Ectodermal cell (in vitro differentiated cells): ENCODE measurements at regions not wholly inside any gene's neighbourhood (a gene's known extent, or its start where the extent isn't known, plus 50 kb on each side); places are given as distances from the start of the nearest gene placed in this dataset.
"Not testable (repeated sequence)": the region's sequence is repeated elsewhere in the genome, so short reads cannot be mapped to it uniquely, and the experiment has no call there.

ENCODE experiments used
- H3K27ac ChIP-seq: 2 replicates; pipeline ENCODE4 v1.7.0; 2013; ENCODE audit warnings: mild to moderate bottlenecking, low read depth, low read length; ENCODE audit not compliant: insufficient read depth, poor library complexity, severe bottlenecking
- H3K27me3 ChIP-seq: 2 replicates; pipeline ENCODE4 v1.7.0; 2013; ENCODE audit warnings: mild to moderate bottlenecking, low read length; ENCODE audit not compliant: insufficient read depth, control insufficient read depth, poor library complexity, severe bottlenecking
- H3K36me3 ChIP-seq: one replicate; pipeline ENCODE4 v1.7.0; 2013; ENCODE audit warnings: low read length; ENCODE audit not compliant: control insufficient read depth, insufficient read depth
- H3K4me1 ChIP-seq: one replicate; pipeline ENCODE4 v1.7.0; 2013; ENCODE audit warnings: low read length; ENCODE audit not compliant: control insufficient read depth, insufficient read depth
- H3K4me3 ChIP-seq: 2 replicates; pipeline ENCODE4 v1.7.0; 2013; ENCODE audit warnings: low read depth, low read length, control low read depth; ENCODE audit not compliant: insufficient read depth
- H3K9me3 ChIP-seq: 2 replicates; pipeline ENCODE4 v1.7.0; 2013; ENCODE audit warnings: mild to moderate bottlenecking, low read length, moderate library complexity; ENCODE audit not compliant: control insufficient read depth
- WGBS, 2 experiments: methylation state at CpG; one replicate each; pipeline ENCODE4 v1.1.7; 2013; ENCODE audit warnings: missing lambda C conversion rate in 2 of 2; 5-methylcytosine and 5-hydroxymethylcytosine counted together

DNA sequence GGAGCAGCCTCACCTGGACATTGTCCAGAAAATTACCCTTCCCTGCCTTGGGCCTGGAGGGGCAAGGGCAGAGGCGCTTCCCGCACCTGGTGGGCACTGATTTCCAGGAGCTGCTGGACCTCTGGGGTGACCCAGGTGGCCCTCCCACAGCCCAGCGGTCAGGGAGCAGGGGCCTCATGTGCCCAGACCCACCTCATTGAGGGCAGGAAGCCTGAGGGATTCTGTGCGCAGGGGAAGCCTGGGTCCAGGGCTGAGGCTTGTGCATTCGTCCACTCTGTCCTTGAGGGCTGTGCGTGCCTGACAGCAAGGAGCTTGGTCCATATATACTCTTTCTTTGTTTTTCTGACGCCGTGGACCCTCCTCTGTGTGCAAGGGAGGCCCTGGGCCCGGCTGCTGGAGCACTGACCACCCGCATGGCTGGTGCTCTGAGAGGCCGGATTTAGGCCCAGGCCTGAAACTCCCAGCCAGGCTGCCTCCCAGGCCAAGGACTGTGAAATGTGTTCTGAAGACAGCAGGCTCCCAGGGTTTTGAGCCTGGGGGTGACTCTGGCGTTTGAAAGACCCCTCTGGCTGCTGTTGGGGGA lies 69.0 kb upstream of the LRPAP1 start:
- H3K36me3 ChIP-seq, H3K4me3 ChIP-seq, H3K27me3 ChIP-seq, H3K4me1 ChIP-seq, H3K9me3 ChIP-seq, H3K27ac ChIP-seq: not testable (repeated sequence)
- 93 to 94% methylated on average over 12 of the region's 12 CpGs for WGBS, 2 experiments

DNA sequence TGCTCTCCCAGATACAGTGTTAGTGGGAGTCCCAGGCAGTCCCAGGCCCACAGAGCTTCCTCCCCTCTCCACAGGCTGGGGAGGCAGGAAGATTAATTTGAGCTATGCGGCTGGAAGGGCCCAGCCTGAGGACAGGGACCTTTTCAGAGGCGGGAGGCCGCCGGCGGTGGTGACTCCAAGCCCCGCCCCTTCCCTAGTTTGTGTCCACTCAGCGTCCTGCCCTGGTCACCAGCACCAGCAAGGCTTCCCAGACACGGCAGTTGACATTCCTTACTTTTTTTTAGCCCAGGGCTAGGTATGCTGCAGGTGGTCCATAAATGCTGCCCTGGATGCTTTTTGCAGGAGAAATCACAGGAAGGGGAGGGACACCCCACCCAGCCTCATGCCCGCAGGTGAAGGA lies 67.7 kb upstream of the LRPAP1 start:
- H3K36me3 ChIP-seq, result no peaks in the 10 kb centered on the region
- 58 to 68% methylated on average over 9 of the region's 9 CpGs for WGBS, 2 experiments

DNA sequence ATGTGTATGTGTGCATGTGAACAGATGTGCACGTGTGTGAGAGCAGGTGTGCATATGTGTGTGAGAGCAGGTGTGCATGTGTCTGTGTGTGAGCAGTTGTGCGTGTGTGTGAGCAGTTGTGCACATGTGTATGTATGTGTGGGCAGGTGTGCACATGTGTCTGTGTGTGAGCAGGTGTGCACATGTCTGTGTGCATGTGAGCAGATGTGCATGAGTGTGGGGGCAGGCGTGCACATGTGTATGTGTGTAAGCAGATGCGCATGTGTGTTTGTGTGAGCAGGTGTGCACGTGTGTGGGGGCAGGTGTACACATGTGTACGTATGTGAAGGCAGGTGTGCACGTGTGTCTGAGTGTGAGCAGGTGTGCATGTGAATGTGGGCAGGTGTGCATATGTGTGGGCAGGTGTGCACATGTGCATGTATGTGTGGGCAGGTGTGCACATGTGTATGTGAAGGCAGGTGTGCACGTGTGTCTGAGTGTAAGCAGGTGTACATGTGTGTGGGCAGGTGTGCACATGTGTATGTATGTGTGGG lies 66.5 kb upstream of the LRPAP1 start:
- H3K27me3 ChIP-seq, result no peaks in the 10 kb centered on the region
- H3K4me1 ChIP-seq, result no peaks in the 10 kb centered on the region
- H3K4me3 ChIP-seq, result no peak overlapping the region
- no peaks in the 10 kb centered on the region for H3K9me3 ChIP-seq
- 80 to 87% methylated on average over 8 of the region's 8 CpGs for WGBS, 2 experiments
- no peaks in the 10 kb centered on the region for H3K36me3 ChIP-seq
- no peak overlapping the region for H3K27ac ChIP-seq

More for the DNA sequence above, 67.7 kb upstream of the LRPAP1 start:
- Histone ChIP-seq H3K9me3 (no peaks in the 10 kb centered on the region), H3K4me1 (no peaks in the 10 kb centered on the region), H3K4me3 (no peak overlapping the region), H3K27me3 (no peaks in the 10 kb centered on the region), H3K27ac (no peak overlapping the region)

DNA sequence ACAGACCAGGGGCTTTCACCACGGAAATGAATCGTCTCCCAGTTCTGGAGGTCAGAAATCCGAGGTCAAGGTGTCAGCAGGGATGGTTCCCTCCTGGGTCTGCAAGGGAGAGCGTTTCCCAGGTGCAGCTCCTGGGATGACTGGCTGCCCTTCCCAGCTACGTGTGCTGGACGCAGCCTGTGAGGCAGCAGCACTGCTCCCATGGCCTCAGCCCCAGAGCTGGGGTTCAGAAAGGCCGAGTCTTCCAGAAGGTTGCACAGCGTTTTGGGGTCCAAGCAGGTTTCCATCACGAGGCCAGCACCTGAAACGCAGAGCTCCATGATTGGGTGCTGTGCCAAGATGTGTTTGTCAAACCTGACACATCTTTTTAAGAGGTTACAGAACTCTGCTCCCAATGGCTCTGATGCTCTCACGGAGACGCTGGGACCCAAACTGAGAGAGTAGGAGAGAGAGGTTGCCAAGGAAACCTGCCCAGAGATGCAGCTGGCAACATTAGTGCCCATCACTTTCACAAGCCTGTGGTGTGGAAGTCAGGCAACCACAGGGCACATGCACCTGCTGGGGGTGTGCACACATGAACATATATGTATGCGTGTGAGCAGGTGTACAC lies 65.8 kb upstream of the LRPAP1 start:
- H3K27me3 ChIP-seq, H3K27ac ChIP-seq, H3K9me3 ChIP-seq, H3K4me3 ChIP-seq, H3K36me3 ChIP-seq, H3K4me1 ChIP-seq: not testable (repeated sequence)
- WGBS, 2 experiments, result 84 to 90% methylated on average over 12 to 13 of the region's 13 CpGs

DNA sequence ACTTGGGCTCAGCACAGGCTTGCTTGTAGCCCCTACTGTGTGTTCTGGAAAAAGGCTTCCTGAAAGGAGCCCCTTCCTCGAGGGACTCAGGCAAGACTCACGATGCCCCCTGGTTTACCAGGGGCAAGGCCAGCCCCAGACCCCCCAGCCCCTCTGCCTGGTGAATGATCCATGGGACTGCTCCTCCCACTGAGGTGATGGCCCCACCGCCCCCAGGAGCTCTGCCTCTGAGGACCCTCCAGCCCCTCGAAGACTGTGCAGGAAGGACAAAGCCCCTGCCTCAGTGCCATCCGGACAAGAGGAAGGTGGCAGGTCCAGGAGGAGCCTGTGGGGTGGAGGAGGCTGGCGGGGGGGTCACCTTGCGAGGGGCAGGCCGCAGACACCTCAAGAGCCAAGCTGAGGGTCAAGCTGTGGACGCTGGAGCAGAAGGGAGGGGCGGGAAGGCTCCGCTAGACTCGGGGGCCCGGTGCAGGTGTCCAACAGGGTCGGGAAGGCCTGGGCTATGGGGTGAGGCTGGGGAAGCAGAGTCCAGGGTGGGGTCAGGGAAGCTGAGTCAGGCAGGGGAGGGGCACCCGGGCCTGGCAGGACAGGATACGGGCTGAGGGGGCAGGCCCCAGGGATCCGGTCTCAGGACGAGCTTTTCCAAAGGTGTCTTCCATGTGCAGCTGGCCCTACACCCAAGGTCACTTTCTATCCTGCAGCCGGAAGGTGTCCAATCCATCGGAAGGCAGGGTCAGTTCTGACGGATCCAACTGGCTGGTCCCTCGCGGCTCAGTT lies 64.9 kb upstream of the LRPAP1 start:
- WGBS, 2 experiments, result 91 to 93% methylated on average over 23 of the region's 23 CpGs
- H3K36me3 ChIP-seq, H3K4me1 ChIP-seq, H3K27ac ChIP-seq, H3K9me3 ChIP-seq, H3K27me3 ChIP-seq, H3K4me3 ChIP-seq: not testable (repeated sequence)

DNA sequence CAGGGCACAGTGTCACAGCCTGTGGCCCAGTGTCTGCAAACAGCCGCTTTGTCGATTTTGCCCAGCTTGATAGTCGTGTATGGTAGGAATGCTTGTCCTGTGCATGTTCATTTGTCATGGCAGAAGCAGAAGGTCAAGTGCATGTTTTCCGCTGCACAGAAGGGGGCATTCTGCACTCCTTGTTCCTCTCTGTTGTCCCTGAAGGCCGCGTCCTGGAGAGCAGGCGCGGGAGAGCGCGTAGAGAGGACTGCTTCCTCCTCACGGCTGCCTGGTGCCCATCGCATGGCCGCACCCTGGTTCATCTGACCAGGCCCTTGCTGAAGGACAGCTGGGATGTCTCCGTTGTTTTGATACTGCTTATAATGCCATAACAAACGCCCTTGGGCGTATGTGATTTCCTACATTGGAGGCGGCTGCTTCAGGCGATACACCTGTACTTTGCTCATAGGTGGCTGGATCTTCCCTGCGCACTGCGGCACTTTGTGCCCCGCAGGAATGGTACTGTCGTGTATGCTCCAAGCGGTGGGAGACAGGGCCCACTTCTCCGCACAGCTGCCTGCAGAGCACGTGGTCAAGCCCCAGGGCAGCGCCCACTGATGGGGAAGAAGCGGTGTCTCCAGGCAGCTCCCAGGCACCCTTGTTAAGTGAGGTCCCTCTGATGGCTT lies 63.5 kb upstream of the LRPAP1 start:
- 91 to 92% methylated on average over 23 of the region's 27 CpGs for WGBS, 2 experiments
- not testable (repeated sequence) for H3K4me3 ChIP-seq, H3K36me3 ChIP-seq, H3K27ac ChIP-seq, H3K9me3 ChIP-seq, H3K4me1 ChIP-seq, H3K27me3 ChIP-seq

DNA sequence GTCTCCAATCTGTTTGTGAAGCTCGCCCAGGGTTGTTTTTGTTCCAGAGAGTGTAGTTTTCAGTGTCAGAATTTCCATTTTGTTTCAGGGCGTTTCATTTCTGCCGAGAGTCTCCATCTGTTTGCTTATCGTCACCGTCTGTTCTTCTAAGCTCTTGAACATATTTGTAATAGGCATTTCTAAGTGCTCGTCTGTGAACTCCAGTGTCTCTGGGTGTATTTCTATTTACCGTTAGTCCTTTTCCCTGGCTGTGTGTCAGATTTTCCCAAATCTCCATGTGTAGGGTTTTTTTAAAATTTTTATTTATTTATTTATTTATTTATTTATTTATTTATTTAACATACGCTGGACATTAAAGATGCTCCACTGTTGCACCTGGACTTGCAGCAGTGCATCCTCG lies 62.5 kb upstream of the LRPAP1 start:
- H3K36me3 ChIP-seq, H3K27me3 ChIP-seq, H3K27ac ChIP-seq, H3K4me3 ChIP-seq, H3K4me1 ChIP-seq, H3K9me3 ChIP-seq: not testable (repeated sequence)
- WGBS, 2 experiments, result 88 to 90% methylated on average over 8 of the region's 9 CpGs

DNA sequence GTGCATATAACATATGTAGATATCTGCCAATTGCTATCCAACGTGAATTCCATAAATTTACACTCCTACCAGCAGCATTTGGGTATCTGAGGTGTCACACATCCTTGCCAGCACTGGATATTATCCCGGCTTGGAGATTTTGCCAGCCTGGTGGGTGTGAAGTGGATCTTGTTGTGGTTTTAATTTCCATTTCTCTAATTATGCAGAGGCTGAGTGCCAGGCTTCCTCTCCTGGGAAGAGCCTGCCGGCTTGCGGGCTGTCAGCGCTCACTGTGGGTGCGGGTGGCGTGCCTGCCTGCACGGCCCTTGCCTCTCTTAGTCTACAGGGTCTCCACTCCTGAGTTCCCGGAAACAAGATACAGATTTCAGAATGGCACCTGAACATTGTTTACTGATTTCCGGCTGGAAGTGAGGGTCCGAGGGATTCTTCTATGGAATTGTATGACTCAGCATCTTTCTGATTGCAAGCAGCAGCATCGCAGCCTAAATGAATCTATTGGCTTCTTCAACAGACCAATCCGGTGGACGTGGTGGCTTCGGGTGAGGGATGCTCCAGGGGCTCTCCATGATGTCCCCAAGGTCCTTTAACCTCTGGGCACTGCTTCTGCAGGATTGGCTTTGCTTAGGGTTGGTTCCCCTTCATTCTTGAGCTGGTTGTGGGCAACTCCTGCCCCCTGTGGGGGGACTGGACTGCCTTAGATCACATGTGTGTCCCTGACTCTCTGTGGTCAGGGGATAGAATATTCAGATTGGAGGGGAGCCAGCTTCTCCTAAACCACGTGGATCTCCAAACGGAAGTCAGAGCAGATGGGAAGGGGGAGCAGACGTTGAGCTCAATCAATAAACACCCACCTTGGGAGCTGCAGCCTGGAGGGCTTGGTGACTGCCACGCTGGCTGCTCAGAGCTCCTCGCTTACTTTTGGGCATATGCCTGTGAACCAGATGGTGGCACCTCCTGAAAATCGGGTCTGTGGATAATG lies 58.0 kb upstream of the LRPAP1 start:
- 83% methylated on average over 17 of the region's 21 CpGs for WGBS, 2 experiments
- not testable (repeated sequence) for H3K27me3 ChIP-seq, H3K4me1 ChIP-seq, H3K4me3 ChIP-seq, H3K36me3 ChIP-seq, H3K27ac ChIP-seq, H3K9me3 ChIP-seq

DNA sequence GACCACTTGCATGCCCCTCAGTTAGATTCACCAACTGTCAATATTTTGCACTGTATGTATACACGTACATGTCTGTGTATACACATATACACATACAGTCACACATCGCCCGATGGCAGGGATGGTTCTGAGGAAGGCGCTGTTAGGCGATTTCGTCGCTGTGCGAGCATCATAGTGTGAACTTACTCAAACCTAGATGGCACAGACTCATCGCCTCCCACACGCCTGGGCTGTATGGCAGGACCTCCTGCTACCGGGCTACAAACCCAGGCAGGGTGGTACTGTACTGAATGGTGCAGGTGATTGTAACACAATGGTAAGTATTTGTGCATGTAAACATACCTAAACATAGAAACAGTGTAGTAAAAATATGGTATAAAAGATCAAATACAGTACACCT lies 57.2 kb upstream of the LRPAP1 start:
- not testable (repeated sequence) for H3K27me3 ChIP-seq, H3K27ac ChIP-seq, H3K9me3 ChIP-seq, H3K4me3 ChIP-seq, H3K36me3 ChIP-seq, H3K4me1 ChIP-seq
- 95 to 96% methylated on average over 10 of the region's 11 CpGs for WGBS, 2 experiments
